Astrocyte of the cerebellum (primary cell): ENCODE measurements at regions not wholly inside any gene's neighbourhood (a gene's known extent, or its start where the extent isn't known, plus 50 kb on each side); places are given as distances from the start of the nearest gene placed in this dataset.

Experiments
- DNase-seq: peaks from one replicate; pipeline ENCODE4 v3.0.0-alpha.2; 2011; ENCODE audit warnings: low read depth
- H3K4me3 ChIP-seq: 2 replicates; pipeline ENCODE4 v1.5.1; 2011; ENCODE audit warnings: mild to moderate bottlenecking, low read depth, low read length, moderate library complexity
- CTCF ChIP-seq: IDR thresholded peaks from 2 replicates; pipeline ENCODE4 v1.5.1; 2012; ENCODE audit warnings: low read length, low read depth, moderate library complexity, mild to moderate bottlenecking; ENCODE audit errors: missing control alignments
- in situ Hi-C: cut with HindIII; loops from 2 replicates; pipeline ENCODE4 v1.10.0; 2017; ENCODE audit warnings: low sequenced_read_pairs

DNA sequence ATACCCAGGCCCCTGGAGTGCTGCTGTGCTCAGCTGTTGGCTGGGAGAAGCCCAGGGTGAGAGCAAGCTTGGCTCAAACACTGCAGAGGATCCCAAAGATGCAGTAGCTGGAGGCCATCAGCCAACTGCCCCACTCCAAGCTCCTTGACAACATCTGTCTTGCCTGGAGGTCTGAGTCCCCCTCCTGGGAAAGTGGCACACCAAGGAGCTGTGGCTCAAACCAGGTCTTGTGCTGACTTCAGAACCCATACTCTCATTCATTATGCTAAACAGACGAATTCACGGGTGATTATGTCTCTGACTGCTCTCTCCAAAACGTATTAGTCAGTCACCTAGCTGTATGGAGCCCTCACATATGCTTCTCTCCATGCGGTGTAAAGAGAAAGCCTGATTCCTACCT is 206.1 kb downstream of the TTC32 start:
- no peak overlapping the region for H3K4me3 ChIP-seq
- no peak for DNase-seq
- in situ Hi-C loops, result no loop called here
- no peak for TF ChIP-seq CTCF

DNA sequence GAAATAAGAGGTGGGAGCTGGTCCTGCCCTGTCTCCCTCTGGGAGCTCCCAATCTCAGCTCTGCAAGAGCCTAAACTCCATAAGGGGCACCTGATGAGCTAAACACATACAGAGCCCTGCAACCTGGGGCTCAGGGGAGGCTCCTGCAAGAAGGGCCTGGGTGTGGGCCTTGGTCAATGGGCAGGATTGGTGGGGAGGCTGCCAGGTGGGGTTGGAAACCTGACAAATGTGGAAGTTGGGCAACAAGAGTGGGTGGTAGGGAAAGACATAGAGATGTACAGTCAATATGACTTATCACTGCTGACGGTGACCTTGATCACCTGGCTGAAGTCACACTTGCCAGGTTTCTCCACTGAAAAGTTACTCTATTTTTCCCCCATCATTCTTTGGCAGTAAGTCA is 209.9 kb downstream of the TTC32 start:
- no peak overlapping the region for H3K4me3 ChIP-seq
- DNase-seq, result no peak
- TF ChIP-seq CTCF, result no peak
- in situ Hi-C loops, result no loop called here

- no peak for DNase-seq
- in situ Hi-C loops, result no loop called here
- no peak overlapping the region for H3K4me3 ChIP-seq
- no peak for TF ChIP-seq CTCF
Measured at GRCh38 chr2:19690429-19690828, 211.4 kb downstream of the TTC32 start.

- no peak for DNase-seq
- in situ Hi-C loops, result no loop called here
- TF ChIP-seq CTCF, result no peak
- no peak overlapping the region for H3K4me3 ChIP-seq
Measured at GRCh38 chr2:19689646-19690168, 212.1 kb downstream of the TTC32 start.

- no peak for TF ChIP-seq CTCF
- H3K4me3 ChIP-seq, result no peak overlapping the region
- in situ Hi-C loops, result no loop called here
- DNase-seq, result no peak
Measured at GRCh38 chr2:19688059-19688458, 213.7 kb downstream of the TTC32 start.

- no peak for TF ChIP-seq CTCF
- no peak for DNase-seq
- in situ Hi-C loops, result no loop called here
- H3K4me3 ChIP-seq, result no peak overlapping the region
Measured at GRCh38 chr2:19687017-19687659, 214.6 kb downstream of the TTC32 start.
